Adrenal gland (tissue), 5 donors: ENCODE measurements at regions not wholly inside any gene's neighbourhood (a gene's known extent, or its start where the extent isn't known, plus 50 kb on each side); places are given as distances from the start of the nearest gene placed in this dataset.

Experiments
- POLR2A ChIP-seq, 2 donors: fragments of 450-650 bp; IDR thresholded peaks; one replicate each; pipeline ENCODE4 v1.6.1; 2017; ENCODE audit warnings: antibody characterized with exemption in 2 of 2, mild to moderate bottlenecking in 2 of 2, moderate library complexity in 1 of 2
- TF ChIP-seq, protein P1 (sequence below), 6 experiments: fragments of 450-650 bp in 4 of 6; fragments of 200-600 bp in 2 of 6; sonication (generic) in 1 of 6; IDR thresholded peaks; 1 replicate in 5 of 6; 2 replicates in 1 of 6; pipeline versions ENCODE4 v1.5.1 to v1.8.0; 2016 to 2021; ENCODE audit warnings: antibody characterized with exemption in 6 of 6, mild to moderate bottlenecking in 2 of 6, moderate library complexity in 1 of 6
- donor health status: DM: no; HTN: no; CAD: no.

DNA sequence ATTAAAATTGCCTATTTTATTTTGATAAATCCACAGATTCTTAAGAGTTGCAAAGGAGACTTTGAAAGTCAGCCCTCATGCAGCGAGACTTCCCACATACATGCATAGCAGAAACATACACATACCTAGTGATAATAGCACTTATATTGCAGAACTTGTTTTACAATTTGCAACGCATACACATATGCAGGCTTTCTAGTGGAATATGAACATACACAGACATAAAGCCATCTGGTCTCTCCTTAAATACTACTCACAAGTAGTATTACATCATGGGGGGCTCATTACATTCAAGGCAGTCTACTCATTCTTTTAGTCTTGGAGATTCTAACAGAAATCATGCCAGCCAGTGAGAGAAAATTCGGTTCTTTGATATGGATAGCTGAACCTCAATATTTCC, 295.1 kb upstream of the RND3 start:
- TF ChIP-seq, protein P1, sequence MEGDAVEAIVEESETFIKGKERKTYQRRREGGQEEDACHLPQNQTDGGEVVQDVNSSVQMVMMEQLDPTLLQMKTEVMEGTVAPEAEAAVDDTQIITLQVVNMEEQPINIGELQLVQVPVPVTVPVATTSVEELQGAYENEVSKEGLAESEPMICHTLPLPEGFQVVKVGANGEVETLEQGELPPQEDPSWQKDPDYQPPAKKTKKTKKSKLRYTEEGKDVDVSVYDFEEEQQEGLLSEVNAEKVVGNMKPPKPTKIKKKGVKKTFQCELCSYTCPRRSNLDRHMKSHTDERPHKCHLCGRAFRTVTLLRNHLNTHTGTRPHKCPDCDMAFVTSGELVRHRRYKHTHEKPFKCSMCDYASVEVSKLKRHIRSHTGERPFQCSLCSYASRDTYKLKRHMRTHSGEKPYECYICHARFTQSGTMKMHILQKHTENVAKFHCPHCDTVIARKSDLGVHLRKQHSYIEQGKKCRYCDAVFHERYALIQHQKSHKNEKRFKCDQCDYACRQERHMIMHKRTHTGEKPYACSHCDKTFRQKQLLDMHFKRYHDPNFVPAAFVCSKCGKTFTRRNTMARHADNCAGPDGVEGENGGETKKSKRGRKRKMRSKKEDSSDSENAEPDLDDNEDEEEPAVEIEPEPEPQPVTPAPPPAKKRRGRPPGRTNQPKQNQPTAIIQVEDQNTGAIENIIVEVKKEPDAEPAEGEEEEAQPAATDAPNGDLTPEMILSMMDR (IDR thresholded peaks at IDR 0.05): no peak
- no peak for TF ChIP-seq POLR2A (IDR thresholded peaks at IDR 0.05)
